ENCODE measurements at regions not wholly inside any gene's neighbourhood (a gene's known extent, or its start where the extent isn't known, plus 50 kb on each side); places are given as distances from the start of the nearest gene placed in this dataset.

- TF ChIP-seq, protein P1, sequence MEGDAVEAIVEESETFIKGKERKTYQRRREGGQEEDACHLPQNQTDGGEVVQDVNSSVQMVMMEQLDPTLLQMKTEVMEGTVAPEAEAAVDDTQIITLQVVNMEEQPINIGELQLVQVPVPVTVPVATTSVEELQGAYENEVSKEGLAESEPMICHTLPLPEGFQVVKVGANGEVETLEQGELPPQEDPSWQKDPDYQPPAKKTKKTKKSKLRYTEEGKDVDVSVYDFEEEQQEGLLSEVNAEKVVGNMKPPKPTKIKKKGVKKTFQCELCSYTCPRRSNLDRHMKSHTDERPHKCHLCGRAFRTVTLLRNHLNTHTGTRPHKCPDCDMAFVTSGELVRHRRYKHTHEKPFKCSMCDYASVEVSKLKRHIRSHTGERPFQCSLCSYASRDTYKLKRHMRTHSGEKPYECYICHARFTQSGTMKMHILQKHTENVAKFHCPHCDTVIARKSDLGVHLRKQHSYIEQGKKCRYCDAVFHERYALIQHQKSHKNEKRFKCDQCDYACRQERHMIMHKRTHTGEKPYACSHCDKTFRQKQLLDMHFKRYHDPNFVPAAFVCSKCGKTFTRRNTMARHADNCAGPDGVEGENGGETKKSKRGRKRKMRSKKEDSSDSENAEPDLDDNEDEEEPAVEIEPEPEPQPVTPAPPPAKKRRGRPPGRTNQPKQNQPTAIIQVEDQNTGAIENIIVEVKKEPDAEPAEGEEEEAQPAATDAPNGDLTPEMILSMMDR (IDR thresholded peaks at IDR 0.05 in 8 of 11, conservative IDR thresholded peaks at IDR 0.05 in 3 of 11): no peak
- TF ChIP-seq POLR2A (IDR thresholded peaks at IDR 0.05): no peak
These were observed 91.5 kb upstream of the THSD7A start for GRCh38 chr7:11923376-11923930.
